Medulla oblongata (tissue), 1 donor: ENCODE measurements at regions not wholly inside any gene's neighbourhood (a gene's known extent, or its start where the extent isn't known, plus 50 kb on each side); places are given as distances from the start of the nearest gene placed in this dataset.

Source experiments
- DNase-seq: peaks from one replicate; pipeline ENCODE4 v3.0.0-alpha.2; 2015; ENCODE audit errors: extremely low spot score

DNA sequence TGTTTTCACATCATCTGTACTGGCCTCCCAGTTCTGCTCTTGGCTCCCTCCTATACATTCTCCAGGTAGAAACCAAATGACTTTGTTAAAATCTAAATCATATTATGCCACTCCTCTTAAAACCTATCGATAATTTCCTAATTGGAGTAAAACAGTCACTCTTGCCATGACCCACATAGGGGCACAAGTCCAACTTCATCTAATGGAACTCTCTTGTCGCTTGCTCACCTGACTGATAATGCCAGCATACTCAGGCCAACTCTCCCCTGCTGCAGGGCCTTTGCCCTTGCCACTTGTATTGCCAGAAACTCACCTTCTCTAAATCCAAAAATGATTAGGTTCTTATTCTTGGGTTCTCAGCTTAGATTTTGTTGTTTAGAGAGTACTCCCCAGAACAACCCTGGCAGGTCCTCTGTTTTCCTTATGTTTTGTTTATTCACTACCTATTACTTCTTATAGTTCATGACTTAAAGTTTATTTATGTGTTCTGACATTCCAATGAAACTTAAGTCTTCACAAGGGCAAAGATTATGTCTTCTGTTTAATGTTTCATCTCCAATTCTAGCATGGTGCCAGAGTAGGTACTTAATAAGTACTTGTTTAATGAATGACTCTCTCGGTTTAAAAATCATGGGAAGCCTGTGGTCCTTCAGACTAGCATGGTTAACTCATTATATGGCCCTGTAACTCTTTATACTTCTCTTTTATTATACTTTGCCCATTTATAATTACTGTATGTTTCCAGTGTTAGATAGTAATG lies 345.9 kb upstream of the SMIM30 start:
- no peak for DNase-seq

DNA sequence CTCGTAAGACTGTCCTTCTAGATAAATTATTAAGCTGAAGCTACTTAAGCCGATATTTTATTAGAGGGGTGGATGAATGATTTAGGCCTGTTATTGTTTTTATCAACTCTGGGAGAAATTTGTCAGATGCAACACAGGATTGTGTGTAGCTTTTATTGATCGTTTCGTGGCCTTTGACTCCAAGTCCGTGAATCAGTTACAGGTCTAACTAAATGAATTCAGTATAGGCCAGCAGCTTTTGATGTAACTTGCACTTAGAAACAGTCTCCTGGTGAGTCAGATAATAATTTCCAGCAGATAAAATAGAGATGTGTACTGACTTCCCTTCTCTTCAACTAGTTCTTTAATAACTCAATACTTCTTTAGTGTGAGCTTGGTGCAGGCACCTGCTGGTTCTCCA lies 341.7 kb upstream of the SMIM30 start:
- DNase-seq, result no peak

DNA sequence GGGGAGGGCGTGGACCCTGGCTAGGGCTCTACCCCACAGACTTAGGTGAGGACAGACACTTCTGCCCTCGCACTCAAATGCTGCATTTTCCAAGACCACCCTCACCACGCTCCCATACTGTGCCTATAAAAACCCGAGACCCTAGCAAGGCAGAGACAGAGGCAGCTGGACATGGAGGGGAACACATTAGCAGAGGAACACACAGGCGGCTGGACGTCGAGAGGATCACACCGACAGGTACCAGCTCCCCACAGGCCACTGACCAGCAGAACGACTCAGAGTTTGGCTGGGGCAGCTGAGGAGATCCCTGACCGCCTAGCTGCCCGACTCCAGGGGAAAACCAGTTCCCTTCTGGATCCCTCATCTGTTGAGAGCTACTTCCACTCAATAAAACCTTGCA lies 338.2 kb upstream of the SMIM30 start:
- no peak for DNase-seq

DNA sequence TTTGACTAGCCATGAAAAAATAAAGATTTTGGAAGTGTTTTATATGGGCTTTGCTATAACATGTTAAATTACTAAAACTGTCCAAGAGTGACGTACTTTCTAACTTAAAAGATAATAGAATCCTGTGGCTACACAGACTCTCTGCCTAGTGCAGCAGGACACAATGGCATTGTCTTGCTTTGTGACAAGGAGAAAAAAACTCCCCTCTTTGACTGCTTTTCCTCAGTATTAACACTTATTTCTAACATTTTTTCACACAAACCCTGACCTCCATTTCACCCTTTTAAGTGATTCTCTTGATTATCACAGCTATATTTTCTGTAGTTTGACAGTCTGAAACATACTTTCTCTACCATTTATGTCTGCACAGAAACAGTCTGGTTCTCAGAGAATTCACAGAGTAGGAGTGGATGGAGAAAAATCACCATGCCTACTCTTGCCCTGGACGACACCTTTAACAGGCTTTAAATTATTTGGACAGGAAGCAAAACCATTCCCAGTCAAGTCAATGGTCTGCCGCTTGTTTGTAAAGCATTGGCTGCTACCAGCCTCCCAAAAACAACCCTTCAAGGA lies 336.3 kb upstream of the SMIM30 start:
- no peak for DNase-seq

DNA sequence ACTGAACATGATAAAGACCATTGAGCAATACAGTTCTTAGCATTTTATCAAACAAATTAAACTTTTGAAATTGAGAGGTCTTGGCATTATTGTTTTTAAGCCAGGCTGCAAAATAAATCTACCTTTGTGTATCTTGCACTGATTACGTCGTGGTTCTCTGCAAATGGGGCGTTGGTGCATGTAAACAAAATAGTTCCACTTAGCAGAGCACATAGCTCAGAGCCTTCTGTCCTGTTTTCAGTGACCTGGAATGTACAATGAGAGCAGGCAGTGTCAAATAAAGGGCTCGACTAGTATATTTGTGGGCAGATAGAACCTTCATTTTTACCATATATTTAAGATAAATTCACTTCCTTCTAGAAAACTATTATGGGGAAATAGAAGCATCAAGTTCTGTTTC lies 333.9 kb upstream of the SMIM30 start:
- DNase-seq, result no peak

DNA sequence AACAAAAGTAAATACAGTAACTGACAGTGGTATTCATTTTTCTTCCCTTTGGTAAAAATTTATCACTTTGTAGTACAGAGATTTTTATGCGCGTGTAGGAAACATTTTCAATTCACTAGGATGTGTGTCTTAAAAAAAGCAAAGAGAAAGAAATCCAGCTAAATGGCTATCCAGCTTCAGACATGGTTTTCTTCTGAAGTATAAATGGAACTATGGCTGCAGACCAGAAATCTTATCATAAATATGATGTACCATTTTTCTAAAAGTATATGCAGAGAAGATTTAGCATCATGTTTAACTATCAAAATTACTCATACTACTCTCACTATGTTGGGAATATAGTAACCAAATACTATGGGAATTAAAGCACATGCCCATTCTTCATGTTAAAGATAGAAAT lies 328.4 kb upstream of the SMIM30 start:
- no peak for DNase-seq

DNA sequence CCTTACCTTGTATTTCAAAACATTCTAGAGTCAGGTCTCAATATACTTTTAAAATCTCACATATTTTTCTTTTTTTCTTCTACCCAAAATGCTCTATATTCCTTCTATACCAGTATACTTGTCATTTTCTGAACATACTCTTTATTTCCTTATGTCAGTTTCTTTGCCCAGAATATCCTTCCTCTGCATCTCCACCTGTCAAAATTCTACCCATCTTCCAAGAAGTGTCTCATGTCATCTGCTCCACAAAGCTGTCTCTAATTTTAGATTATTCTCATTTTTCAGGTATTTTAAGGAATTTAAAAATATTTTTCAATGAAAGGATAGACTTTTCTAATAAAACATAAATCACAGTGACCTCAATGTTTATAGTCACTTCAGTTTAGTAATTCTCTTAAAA lies 328.0 kb upstream of the SMIM30 start:
- DNase-seq, result no peak

DNA sequence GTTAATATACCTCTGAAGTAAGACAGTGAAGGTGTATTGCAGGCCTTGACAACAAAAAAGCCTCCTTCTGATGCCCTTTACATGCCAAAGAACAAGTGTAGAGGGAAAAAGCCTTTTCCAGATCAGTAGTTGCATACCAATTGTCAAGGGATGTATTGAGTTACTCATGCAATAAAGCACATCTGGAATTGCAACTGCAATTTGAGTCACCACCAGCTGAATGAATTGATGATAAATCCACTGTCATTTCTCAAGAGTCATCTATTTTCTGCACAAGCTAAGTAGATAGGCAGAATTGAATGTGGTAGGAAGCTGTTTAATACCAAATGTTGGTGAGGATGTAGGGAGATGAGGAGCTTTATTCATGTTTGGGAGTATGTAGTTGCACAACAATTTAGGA lies 325.9 kb upstream of the SMIM30 start:
- no peak for DNase-seq

DNA sequence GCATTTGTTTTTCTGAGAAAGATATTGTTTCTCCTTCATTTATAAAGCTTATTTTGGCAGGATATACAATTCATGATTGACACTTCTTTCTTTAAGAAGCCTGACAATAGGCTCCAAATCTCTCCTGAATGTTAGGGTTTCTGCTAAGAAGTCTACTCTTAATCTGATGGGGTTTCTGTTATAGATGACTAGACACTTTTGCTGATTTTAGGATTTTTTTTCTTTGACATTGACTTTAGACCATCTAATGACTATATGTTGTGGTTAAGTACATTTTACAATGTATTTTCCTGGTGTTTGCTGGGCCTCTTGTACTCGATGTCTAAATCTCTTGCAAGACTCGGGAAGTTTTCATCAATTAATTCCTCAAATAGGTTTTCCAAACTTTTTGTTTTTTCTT lies 321.8 kb upstream of the SMIM30 start:
- no peak for DNase-seq

DNA sequence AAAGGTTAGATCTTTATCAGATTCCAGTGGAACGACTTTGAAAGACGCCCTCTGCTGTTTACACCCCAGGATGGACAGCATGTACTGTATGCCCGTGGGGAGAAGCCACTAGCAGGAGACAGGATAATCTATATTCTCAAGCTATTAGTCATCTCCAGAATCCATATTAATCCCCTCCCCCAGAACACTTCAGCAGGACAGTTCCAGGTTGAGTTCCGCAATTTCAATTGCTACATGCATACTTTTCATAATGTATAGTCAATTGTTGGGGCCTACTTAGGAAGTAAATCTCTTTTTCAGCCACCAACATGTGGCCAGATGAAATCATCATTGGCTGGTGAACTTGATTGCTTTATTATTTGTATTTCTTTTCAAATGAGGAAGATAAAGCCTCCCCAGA lies 313.1 kb upstream of the SMIM30 start:
- no peak for DNase-seq

DNA sequence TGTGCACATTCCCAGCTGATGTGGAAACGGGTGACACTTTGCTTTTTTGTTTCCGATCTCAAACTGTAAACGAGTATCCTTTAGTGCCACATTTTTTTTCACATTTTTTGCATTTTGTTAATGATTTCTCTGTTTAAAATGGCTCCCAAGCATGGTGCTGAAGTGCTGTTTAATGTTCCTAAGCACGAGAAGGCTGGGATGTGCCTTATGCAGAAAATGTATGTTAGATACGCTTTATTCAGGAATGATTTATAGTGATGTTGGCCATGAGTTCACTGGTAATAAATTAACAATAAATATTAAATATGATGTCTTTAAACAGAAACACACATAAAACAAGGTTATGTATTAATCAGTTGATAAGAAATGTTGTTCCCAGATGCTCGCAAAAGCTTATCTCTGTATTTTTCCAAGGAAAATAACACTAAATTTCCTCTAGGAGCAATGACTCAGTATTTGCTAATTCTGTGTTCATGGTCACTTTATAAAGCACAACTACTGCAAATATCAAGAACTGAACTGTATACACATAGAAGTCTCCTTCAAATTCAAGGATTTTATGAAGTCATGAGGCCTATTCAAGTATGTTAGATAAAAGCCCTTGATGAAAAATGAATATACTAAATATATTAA lies 305.9 kb upstream of the SMIM30 start:
- no peak for DNase-seq

DNA sequence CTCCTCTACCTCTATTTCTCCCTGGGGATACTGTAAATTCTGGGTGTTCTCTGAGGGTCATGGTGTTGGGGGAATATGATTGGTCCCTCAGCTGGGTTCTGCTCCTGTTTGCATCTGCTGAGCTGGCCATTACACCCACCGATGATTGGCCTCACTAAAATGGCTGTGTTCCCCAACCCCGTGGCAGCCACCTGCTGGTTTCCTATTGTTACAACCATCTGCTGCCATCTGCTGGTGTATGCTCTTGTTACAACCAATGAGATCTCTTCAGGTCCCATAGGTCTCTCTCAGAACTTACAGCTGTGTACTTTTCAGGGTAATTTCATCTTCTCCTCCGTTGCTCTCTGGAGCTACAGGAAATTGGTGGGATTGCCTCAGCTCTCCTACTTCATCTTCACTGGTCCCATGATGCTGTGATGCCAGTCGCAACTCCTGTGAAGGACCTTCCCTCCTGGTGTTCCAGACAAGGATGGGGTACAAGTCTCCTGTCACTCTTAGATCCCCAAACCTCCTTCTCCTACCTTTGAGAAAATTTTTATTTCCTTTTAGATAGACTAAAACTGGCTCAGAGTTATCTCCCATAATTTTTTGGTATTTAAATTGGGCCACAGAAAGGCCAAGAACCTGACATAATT lies 303.5 kb upstream of the SMIM30 start:
- peak; percentile 90 for DNase-seq

DNA sequence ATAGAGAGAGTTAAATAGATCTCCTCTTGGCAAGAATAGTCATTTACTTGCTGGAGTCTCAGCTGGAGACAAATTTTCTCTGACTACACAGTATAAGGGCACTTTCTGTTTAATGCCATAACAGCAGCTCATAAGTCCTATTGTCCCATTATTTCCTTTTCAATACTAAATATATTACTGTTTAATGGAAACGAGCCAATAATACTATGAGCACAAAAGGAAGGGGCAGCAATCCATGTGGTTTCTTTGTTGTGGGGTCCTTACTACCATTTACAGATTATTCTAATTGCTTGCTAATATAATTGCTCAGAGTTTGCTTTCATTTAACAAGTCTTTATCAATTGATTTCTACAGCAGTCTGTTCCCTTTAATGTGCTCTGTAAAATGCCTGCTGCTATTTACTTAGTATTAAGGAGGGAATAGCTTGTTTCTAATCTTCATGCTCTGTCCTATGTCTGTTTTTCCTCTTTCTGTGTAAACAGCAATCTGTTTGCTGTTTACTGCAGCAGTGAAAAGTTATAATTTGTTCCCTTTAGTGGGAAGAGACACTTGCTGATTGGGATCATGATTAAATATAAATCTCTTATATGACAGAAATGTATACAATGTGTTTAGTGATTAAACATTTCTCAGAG lies 296.2 kb upstream of the SMIM30 start:
- no peak for DNase-seq

DNA sequence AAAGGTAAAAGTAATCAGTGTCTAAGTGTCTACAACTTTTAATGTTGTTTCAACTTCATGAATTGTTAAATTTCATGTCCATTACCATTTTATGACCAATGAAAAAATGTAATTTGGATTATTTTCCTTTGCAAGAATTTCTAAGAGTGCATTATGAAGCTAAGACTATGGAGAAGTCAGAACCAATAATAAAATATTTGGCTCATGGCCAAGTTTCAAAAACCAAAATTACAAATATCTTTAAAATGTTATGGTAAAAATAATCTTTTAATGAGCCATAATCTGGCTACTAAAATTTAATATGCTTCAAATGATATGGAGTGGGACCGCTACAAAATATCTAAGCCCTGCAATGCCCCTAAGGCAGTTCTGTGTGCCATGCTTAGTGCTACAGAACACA lies 294.1 kb upstream of the SMIM30 start:
- DNase-seq, result no peak

DNA sequence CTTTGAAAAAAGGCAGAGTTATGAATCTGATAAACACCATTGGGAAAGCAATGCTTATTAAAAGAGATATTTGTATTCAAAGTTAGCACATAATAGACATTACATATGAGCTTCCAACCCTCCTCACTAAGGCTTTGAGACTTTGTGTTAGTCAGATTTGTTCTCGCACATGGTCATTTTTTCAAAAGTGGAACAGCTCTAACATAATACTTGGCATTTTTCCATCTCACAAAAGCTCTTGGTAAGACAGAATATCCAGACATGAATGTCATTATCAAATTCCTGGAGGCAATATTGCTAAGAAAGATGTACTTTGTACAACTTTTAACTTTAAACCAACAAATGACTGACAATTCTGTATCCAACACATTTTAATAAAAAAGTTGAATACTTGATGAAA lies 292.4 kb upstream of the SMIM30 start:
- DNase-seq, result no peak

DNA sequence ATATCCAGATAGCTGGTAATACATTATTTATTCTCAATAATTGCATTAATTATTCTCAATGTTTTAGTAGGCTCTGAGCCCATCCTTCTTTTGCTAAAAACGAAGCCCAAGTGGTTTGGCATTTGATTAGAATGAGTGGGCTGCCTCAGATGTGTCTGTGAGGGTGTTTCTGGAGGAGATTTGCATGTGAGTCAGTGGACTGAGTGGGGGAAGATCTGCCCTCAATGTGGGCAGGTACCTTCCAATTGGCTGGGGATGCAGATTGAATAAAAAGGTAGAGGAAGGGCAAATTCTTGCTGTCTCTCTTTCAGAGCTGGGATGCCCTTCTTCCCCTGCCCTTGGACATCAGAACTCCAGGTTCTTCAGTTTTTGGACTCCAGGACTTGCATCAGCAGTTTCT lies 290.6 kb upstream of the SMIM30 start:
- no peak for DNase-seq

DNA sequence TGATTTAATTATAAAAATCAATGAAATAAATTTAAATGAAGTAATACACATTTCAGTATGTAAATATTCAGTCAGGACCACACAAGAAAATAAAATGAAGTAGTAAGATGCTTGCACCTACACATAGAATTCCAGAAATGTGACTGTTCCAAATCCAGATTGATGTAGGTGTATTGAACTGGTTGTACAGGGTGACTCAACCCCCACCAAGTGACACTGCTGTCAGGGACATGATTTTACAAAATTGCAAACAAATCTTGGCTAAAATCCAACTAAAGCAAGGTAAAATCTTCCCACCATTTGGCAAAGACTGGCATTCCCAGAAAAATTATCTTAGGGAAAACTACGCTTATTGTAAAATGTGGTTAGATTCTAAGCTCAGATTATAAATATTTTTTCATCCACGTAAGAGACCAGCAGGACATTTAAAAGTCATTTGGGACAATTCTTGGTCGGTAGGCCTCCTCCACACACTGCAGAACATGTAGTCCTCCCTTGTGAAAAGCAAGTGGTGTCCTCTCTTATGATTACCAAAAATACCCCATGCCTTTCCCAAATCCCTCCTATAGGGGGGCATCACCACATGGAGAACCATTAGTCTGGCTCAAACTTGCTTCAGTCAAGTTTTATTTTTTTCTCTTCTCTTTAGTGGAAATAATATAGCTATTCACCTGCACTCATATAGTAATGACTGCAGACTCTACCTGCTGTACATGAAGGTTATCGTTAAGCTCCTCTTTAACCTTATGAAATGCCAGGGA lies 287.1 kb upstream of the SMIM30 start:
- DNase-seq, result no peak

DNA sequence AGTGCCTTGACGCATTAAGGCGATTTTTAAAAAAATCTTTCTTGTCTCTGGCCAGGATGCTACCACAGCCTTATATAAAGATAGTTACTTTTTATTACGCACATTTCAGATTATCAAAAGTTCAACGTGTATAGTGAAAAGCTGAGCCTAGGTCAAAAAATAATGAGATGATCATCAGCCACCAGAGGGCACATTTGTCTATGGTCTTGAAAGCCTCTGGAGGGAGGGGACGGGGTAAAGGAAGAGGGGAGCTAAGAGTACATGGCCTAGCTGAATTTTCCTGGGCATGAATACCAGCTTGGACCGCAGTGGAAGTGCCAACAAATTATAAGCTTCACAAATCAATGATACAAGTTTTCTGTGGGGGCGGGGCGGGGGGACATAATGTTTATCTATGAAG lies 285.9 kb upstream of the SMIM30 start:
- DNase-seq, result no peak

DNA sequence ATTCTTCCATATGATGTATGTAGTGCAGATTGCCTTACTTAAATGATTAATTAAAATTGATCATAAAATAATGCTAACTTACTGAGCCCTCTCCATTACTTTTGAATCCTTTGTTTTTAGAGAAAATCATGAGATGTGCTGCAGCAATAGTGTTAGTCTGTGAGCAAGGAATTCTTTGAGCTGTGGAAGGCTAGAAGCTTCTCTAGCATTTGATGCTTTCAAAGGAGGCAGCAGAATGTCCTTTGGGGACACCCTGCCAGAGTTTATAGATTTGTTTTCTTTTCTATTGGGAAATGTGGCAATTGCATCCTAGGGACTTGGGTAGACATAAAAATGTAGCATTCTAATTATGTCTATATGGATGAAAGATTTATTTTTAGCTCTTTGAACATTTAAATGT lies 284.1 kb upstream of the SMIM30 start:
- no peak for DNase-seq

DNA sequence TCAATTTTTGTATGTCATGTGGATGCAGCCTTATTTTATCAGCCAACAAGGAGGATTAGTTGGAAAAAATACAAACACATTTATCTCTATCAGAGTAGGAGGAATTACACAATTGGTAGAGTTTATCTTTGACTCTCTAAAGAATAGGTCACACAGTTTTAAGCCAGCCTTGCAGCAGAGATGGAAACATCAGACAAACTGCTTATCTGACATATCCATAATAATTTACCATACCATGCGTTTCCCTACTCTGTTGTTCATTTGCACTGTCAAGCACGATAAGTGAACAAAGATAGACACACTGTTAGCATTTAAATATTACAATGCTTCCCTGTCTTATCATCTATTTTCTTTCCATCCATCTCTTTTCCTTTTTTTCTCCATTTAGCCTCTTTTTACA lies 283.7 kb upstream of the SMIM30 start:
- DNase-seq, result no peak

DNA sequence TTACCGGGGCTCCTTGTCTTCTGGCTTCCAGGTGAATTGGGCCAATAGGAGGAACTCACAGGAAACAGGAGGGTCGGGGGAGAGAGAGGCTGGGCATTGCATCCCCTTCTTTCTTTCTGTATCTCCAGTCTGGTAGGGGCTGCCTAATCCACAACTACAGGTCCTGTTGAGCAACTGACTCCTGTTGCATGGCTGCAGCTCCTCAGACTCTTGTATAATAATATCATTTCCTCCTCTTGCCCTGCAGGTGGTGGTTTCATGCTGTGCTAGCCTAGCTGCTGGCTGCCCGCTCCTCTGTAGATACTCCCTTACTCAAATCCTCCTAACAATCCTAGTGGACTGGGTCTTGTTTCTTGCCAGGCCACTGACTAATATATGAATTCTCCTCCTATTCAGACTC lies 276.5 kb upstream of the SMIM30 start:
- no peak for DNase-seq
